CD4-positive, alpha-beta memory T cell (primary cell): ENCODE measurements at regions not wholly inside any gene's neighbourhood (a gene's known extent, or its start where the extent isn't known, plus 50 kb on each side); places are given as distances from the start of the nearest gene placed in this dataset.

Experiments used
- CTCF ChIA-PET: fragments of 350-600 bp; sonication (Branson Sonifier 250); formaldehyde crosslinking; loops from one replicate; lab custom pipeline; 2021; ENCODE audit warnings: inconsistent platforms; ENCODE audit not compliant: partially characterized antibody; lab: Charles Lee
- POLR2A ChIA-PET: fragments of 350-600 bp; sonication (Branson Sonifier 250); formaldehyde crosslinking; loops from one replicate; lab custom pipeline; 2021; ENCODE audit not compliant: partially characterized antibody; lab: Charles Lee
- DNase-seq, 5 donors: peaks; one replicate each; pipeline versions ENCODE4 v3.0.0 to v3.0.0-alpha.2; 2020 to 2022; ENCODE audit warnings: mixed read lengths in 1 of 5
- H3K27ac ChIP-seq: one replicate; pipeline ENCODE4 v1.7.0; 2013; ENCODE audit warnings: low read depth, low read length
- H3K27me3 ChIP-seq: 2 replicates; pipeline ENCODE4 v1.7.0; 2013; ENCODE audit warnings: mild to moderate bottlenecking, low read length, moderate library complexity; ENCODE audit not compliant: insufficient read depth
- H3K36me3 ChIP-seq: 2 replicates; pipeline ENCODE4 v1.7.0; 2013; ENCODE audit warnings: mild to moderate bottlenecking, low read length, moderate library complexity; ENCODE audit not compliant: insufficient read depth
- H3K4me1 ChIP-seq: 2 replicates; pipeline ENCODE4 v1.7.0; 2013; ENCODE audit warnings: mild to moderate bottlenecking, low read length, moderate library complexity; ENCODE audit not compliant: insufficient read depth
- H3K4me3 ChIP-seq, 2 donors: one replicate each; pipeline ENCODE4 v1.7.0; 2013; ENCODE audit warnings: low read length in 2 of 2, mild to moderate bottlenecking in 1 of 2
- H3K9me3 ChIP-seq, 2 donors: one replicate each; pipeline ENCODE4 v1.7.0; 2013; ENCODE audit warnings: low read length in 2 of 2, control low read depth in 1 of 2; ENCODE audit not compliant: control insufficient read depth in 1 of 2
- H3K27ac Mint-ChIP-seq, 7 donors: one replicate each; pipeline ENCODE4 v1.8.0; 2020 to 2021; ENCODE audit warnings: mixed read lengths in 7 of 7, mild to moderate bottlenecking in 6 of 7, inconsistent platforms in 3 of 7, moderate library complexity in 3 of 7
- H3K27me3 Mint-ChIP-seq, 2 donors: one replicate each; pipeline ENCODE4 v1.8.0; 2020 to 2021; ENCODE audit warnings: mixed read lengths in 2 of 2
- H3K36me3 Mint-ChIP-seq, 2 donors: one replicate each; pipeline ENCODE4 v1.8.0; 2020 to 2021; ENCODE audit warnings: mixed read lengths in 2 of 2, inconsistent platforms in 1 of 2, mild to moderate bottlenecking in 1 of 2
- H3K4me1 Mint-ChIP-seq, 4 donors: one replicate each; pipeline ENCODE4 v1.8.0; 2020 to 2021; ENCODE audit warnings: mixed read lengths in 4 of 4, mild to moderate bottlenecking in 1 of 4
- H3K4me3 Mint-ChIP-seq, 8 donors: one replicate each; pipeline ENCODE4 v1.8.0; 2020 to 2021; ENCODE audit warnings: mixed read lengths in 8 of 8, mild to moderate bottlenecking in 7 of 8, moderate library complexity in 6 of 8, inconsistent platforms in 3 of 8
- H3K9me3 Mint-ChIP-seq, 8 donors: one replicate each; pipeline ENCODE4 v1.8.0; 2020 to 2021; ENCODE audit warnings: mixed read lengths in 8 of 8, mild to moderate bottlenecking in 5 of 8, inconsistent platforms in 3 of 8, moderate library complexity in 1 of 8
- intact Hi-C: fragments of 100-400 bp; cut with micrococcal nuclease; formaldehyde crosslinking; loops from one replicate; pipeline ENCODE4 v1.15.1; 2023

GRCh38 chr6:26172608-26172968 lies 85.4 kb downstream of the HFE start:
- POLR2A ChIA-PET: interaction anchor here (0.6 to 27.3 kb wide), 48 partner anchors 9 to 1720 kb away, joined by 3 to 2476 read pairs (median 6); partner anchors contain the start of genes HFE and HMGN4
- Histone ChIP-seq H3K4me1 (peaks cover 44% of the 10 kb centered on the region), H3K27ac (peak overlapping the region; percentile 95), H3K36me3 (no peaks in the 10 kb centered on the region), H3K27me3 (no peaks in the 10 kb centered on the region), H3K4me3 (peak overlapping the region; percentile 48 to 89), H3K9me3 (no peaks in the 10 kb centered on the region)
- intact Hi-C loops: loop anchor here (1.0 kb wide), 5 partner anchors 14 to 113 kb away; a partner anchor contains a TSS
- Mint-ChIP-seq H3K4me1 (peaks cover 31 to 47% (median 35%) of the 10 kb centered on the region in 4 donors), H3K36me3 (peaks cover 0 to 10% of the 10 kb centered on the region in 2 donors), H3K9me3 (peaks cover 0 to 4% (median 0%) of the 10 kb centered on the region in 8 donors), H3K27me3 (no peaks in the 10 kb centered on the region), H3K4me3 (peak overlapping the region; percentile 89 to 98 (median 95)), H3K27ac (peak overlapping the region; percentile 86 to 99 (median 98))
- peak in 4 of 5 donors; percentile 58 to 67 (median 64) for DNase-seq
- CTCF ChIA-PET: interaction anchor here (1.0 to 3.3 kb wide), 15 partner anchors 11 to 423 kb away, joined by 3 to 49 read pairs (median 11); a partner anchor contains a TSS

- peaks cover 0 to 10% of the 10 kb centered on the region in 2 donors for H3K36me3 Mint-ChIP-seq
- H3K36me3 ChIP-seq: no peaks in the 10 kb centered on the region
- no peaks in the 10 kb centered on the region for H3K27me3 Mint-ChIP-seq
- no peaks in the 10 kb centered on the region for H3K27me3 ChIP-seq
- H3K27ac ChIP-seq: peak overlapping the region; percentile 44
- H3K9me3 ChIP-seq: no peaks in the 10 kb centered on the region
- POLR2A ChIA-PET: interaction anchor here (0.9 to 27.3 kb wide), 22 partner anchors 15 to 972 kb away, joined by 3 to 2476 read pairs (median 14); a partner anchor contains a TSS
- peak overlapping the region; percentile 64 to 99 (median 78) for H3K27ac Mint-ChIP-seq
- intact Hi-C loops: loop anchor here (2.0 kb wide), 1 partner anchor 395 kb away; no protein-coding TSS in a partner anchor
- H3K4me1 ChIP-seq: peaks cover 44% of the 10 kb centered on the region
- peak overlapping the region; percentile 11 to 59 (median 40) for H3K4me3 Mint-ChIP-seq
- CTCF ChIA-PET: interaction anchor here (0.6 to 3.3 kb wide), 23 partner anchors 9 to 970 kb away, joined by 3 to 49 read pairs (median 5); a partner anchor contains a TSS
- no peak for DNase-seq
- H3K4me1 Mint-ChIP-seq: peaks cover 31 to 47% (median 34%) of the 10 kb centered on the region in 4 donors
- H3K9me3 Mint-ChIP-seq: peaks cover 0 to 4% (median 0%) of the 10 kb centered on the region in 8 donors
- no peak overlapping the region for H3K4me3 ChIP-seq
Measured at GRCh38 chr6:26173836-26174145, 86.6 kb downstream of the HFE start.

- POLR2A ChIA-PET: interaction anchor here (0.9 to 27.3 kb wide), 10 partner anchors 17 to 394 kb away, joined by 3 to 2476 read pairs (median 35); a partner anchor contains a TSS
- H3K27me3 Mint-ChIP-seq: no peaks in the 10 kb centered on the region
- CTCF ChIA-PET: interaction anchor here (1.0 to 3.3 kb wide), 8 partner anchors 13 to 421 kb away, joined by 3 to 21 read pairs (median 6); a partner anchor contains a TSS
- peaks cover 0 to 4% (median 0%) of the 10 kb centered on the region in 8 donors for H3K9me3 Mint-ChIP-seq
- peak overlapping the region in 4 of 8 donors; percentile 37 to 70 (median 65) for H3K4me3 Mint-ChIP-seq
- H3K4me1 ChIP-seq: peaks cover 37% of the 10 kb centered on the region
- no peaks in the 10 kb centered on the region for H3K27me3 ChIP-seq
- peaks cover 0 to 10% of the 10 kb centered on the region in 2 donors for H3K36me3 Mint-ChIP-seq
- H3K36me3 ChIP-seq: no peaks in the 10 kb centered on the region
- no peak for DNase-seq
- no peaks in the 10 kb centered on the region for H3K9me3 ChIP-seq
- H3K27ac Mint-ChIP-seq: peak overlapping the region in 6 of 7 donors; percentile 71 to 86 (median 80)
- no peak overlapping the region for H3K27ac ChIP-seq
- peaks cover 24 to 41% (median 27%) of the 10 kb centered on the region in 4 donors for H3K4me1 Mint-ChIP-seq
- intact Hi-C loops: loop anchor here (1.0 to 2.0 kb wide), 5 partner anchors 8 to 394 kb away; a partner anchor contains a TSS
- H3K4me3 ChIP-seq: no peak overlapping the region
Measured at GRCh38 chr6:26175033-26175427, 87.8 kb downstream of the HFE start.

GRCh38 chr6:26175428-26176181 lies 88.4 kb downstream of the HFE start:
- peaks cover 0 to 10% of the 10 kb centered on the region in 2 donors for H3K36me3 Mint-ChIP-seq
- CTCF ChIA-PET: interaction anchor here (0.7 to 2.4 kb wide), 17 partner anchors 8 to 420 kb away, joined by 3 to 37 read pairs (median 5); a partner anchor contains a TSS
- H3K4me3 Mint-ChIP-seq: peak overlapping the region in 4 of 8 donors; percentile 37 to 70 (median 65)
- H3K27me3 ChIP-seq: no peaks in the 10 kb centered on the region
- no peaks in the 10 kb centered on the region for H3K36me3 ChIP-seq
- H3K9me3 ChIP-seq: no peaks in the 10 kb centered on the region
- peak; percentile 50 to 73 (median 70) for DNase-seq
- H3K9me3 Mint-ChIP-seq: peaks cover 0 to 4% (median 0%) of the 10 kb centered on the region in 8 donors
- peaks cover 21 to 40% (median 27%) of the 10 kb centered on the region in 4 donors for H3K4me1 Mint-ChIP-seq
- intact Hi-C loops: loop anchor here (1.0 to 2.0 kb wide), 5 partner anchors 8 to 393 kb away; a partner anchor contains a TSS
- H3K27ac ChIP-seq: no peak overlapping the region
- POLR2A ChIA-PET: interaction anchor here (0.6 to 27.3 kb wide), 12 partner anchors 16 to 154 kb away, joined by 3 to 2476 read pairs (median 6); a partner anchor contains a TSS
- no peak overlapping the region for H3K4me3 ChIP-seq
- no peaks in the 10 kb centered on the region for H3K27me3 Mint-ChIP-seq
- peak overlapping the region; percentile 28 to 89 (median 78) for H3K27ac Mint-ChIP-seq
- H3K4me1 ChIP-seq: peaks cover 37% of the 10 kb centered on the region

GRCh38 chr6:26179675-26180074 lies 92.4 kb downstream of the HFE start:
- H3K36me3 ChIP-seq: no peaks in the 10 kb centered on the region
- Mint-ChIP-seq H3K9me3 (no peaks in the 10 kb centered on the region), H3K4me1 (peaks cover 25 to 44% (median 34%) of the 10 kb centered on the region in 4 donors), H3K4me3 (no peak overlapping the region), H3K27me3 (no peaks in the 10 kb centered on the region), H3K36me3 (no peaks in the 10 kb centered on the region), H3K27ac (no peak overlapping the region)
- H3K4me1 ChIP-seq: peaks cover 42% of the 10 kb centered on the region
- H3K4me3 ChIP-seq: no peak overlapping the region
- no peaks in the 10 kb centered on the region for H3K9me3 ChIP-seq
- ChIA-PET CTCF (interaction anchor here (0.8 to 2.3 kb wide), 6 partner anchors 8 to 37 kb away, joined by 3 to 5 read pairs (median 4); a partner anchor contains a TSS), POLR2A (interaction anchor here (0.9 to 27.3 kb wide), 8 partner anchors 12 to 105 kb away, joined by 3 to 2476 read pairs (median 6); a partner anchor contains a TSS)
- no peaks in the 10 kb centered on the region for H3K27me3 ChIP-seq
- intact Hi-C loops: loop anchor here (5.0 kb wide), 1 partner anchor 153 kb away; no protein-coding TSS in a partner anchor
- no peak overlapping the region for H3K27ac ChIP-seq
- DNase-seq: no peak

- intact Hi-C loops: loop anchor here (5.0 kb wide), 1 partner anchor 152 kb away; no protein-coding TSS in a partner anchor
- H3K4me3 Mint-ChIP-seq: no peak overlapping the region
- Histone ChIP-seq H3K9me3 (no peaks in the 10 kb centered on the region), H3K4me3 (no peak overlapping the region), H3K27ac (no peak overlapping the region), H3K27me3 (no peaks in the 10 kb centered on the region), H3K36me3 (no peaks in the 10 kb centered on the region), H3K4me1 (peaks cover 40% of the 10 kb centered on the region)
- ChIA-PET CTCF (interaction anchor here (0.6 to 2.3 kb wide), 3 partner anchors 8 to 130 kb away, joined by 3 to 5 read pairs (median 3); no protein-coding TSS in a partner anchor), POLR2A (interaction anchor here (0.6 to 27.3 kb wide), 8 partner anchors 11 to 323 kb away, joined by 3 to 2476 read pairs (median 6); a partner anchor contains a TSS)
- no peaks in the 10 kb centered on the region for H3K9me3 Mint-ChIP-seq
- no peaks in the 10 kb centered on the region for H3K27me3 Mint-ChIP-seq
- H3K4me1 Mint-ChIP-seq: peaks cover 27 to 46% (median 34%) of the 10 kb centered on the region in 4 donors
- no peaks in the 10 kb centered on the region for H3K36me3 Mint-ChIP-seq
- peak overlapping the region in 6 of 7 donors; percentile 4 to 86 (median 42) for H3K27ac Mint-ChIP-seq
- no peak for DNase-seq
Measured at GRCh38 chr6:26180346-26180745, 93.1 kb downstream of the HFE start.
